HCT116 (cell line): ENCODE measurements at regions not wholly inside any gene's neighbourhood (a gene's known extent, or its start where the extent isn't known, plus 50 kb on each side); places are given as distances from the start of the nearest gene placed in this dataset.
A peak's percentile ranks its signal among the peaks of the same experiment; 100 is the strongest.

ENCODE experiments used
- ATAC-seq: fragments of 200-7000 bp; cut with Tn5 transposase; 2 replicates; pipeline ENCODE4 v1.9.1; 2020; ENCODE audit warnings: mild to moderate bottlenecking, moderate library complexity
- BruUV-seq: library from RNA; stranded (reverse); fragments of 400-500 nt; replicated peaks from 2 replicates; lab custom pipeline; 2021; lab: Mats Ljungman, UMichigan
- CTCF ChIA-PET: fragments of 300-600 bp; sonication (Branson Sonifier 250); formaldehyde crosslinking; loops from one replicate; lab custom pipeline; 2021; ENCODE audit warnings: antibody characterized with exemption; lab: Charles Lee
- POLR2A ChIA-PET: fragments of 300-600, 350-600 bp; sonication (Branson Sonifier 250); formaldehyde crosslinking; loops from one replicate; lab custom pipeline; 2021; ENCODE audit warnings: antibody characterized with exemption; lab: Charles Lee
- RAD21 ChIA-PET, 2 experiments: fragments of 300-600 bp; sonication (Branson Sonifier 250); formaldehyde crosslinking; loops; one replicate each; lab custom pipeline; 2023; ENCODE audit warnings: low total read pairs in 2 of 2; ENCODE audit not compliant: uncharacterized antibody in 2 of 2, unreplicated experiment in 2 of 2, low non-redundant PET in 1 of 2; lab: Charles Lee
- DNase-seq: peaks from one replicate; pipeline ENCODE4 v3.0.0-alpha.2; 2010; ENCODE audit warnings: low read depth, low spot score
- H2AFZ ChIP-seq: fragments of 200-600 bp; shearing (Covaris generic), sonication (generic); 2 replicates; pipeline ENCODE4 v1.6.1; 2017; ENCODE audit warnings: low read depth, mixed run types, mixed read lengths, antibody characterized with exemption, low read length; ENCODE audit not compliant: poor library complexity, severe bottlenecking
- H3K27ac ChIP-seq: 2 replicates; pipeline ENCODE4 v1.5.1; 2012; ENCODE audit warnings: low read depth, low read length
- H3K27me3 ChIP-seq: fragments of 200-600 bp; sonication (generic); 2 replicates; pipeline ENCODE4 v1.6.1; 2016; ENCODE audit warnings: mixed run types, low read length, mixed read lengths; ENCODE audit not compliant: insufficient read depth
- H3K36me3 ChIP-seq, 2 experiments: fragments of 200-500 bp in 1 of 2; fragments of 200-600 bp in 1 of 2; sonication (Bioruptor generic) in 1 of 2; sonication (generic) in 1 of 2; 2 replicates each; pipeline versions ENCODE4 v1.5.1 to v1.6.1; 2014 to 2016; ENCODE audit warnings: low read length in 2 of 2, inconsistent platforms in 1 of 2, mixed read lengths in 1 of 2, mixed run types in 1 of 2; ENCODE audit not compliant: insufficient read depth in 2 of 2, control insufficient read depth in 1 of 2
- H3K4me1 ChIP-seq, 2 experiments: fragments of 200-600 bp in 1 of 2; sonication (generic) in 1 of 2; 2 replicates each; pipeline versions ENCODE4 v1.5.1 to v1.6.1; 2012 to 2017; ENCODE audit warnings: low read length in 2 of 2, inconsistent platforms in 1 of 2, mild to moderate bottlenecking in 1 of 2, mixed read lengths in 1 of 2, mixed run types in 1 of 2, moderate library complexity in 1 of 2; ENCODE audit not compliant: insufficient read depth in 2 of 2, control insufficient read depth in 1 of 2
- H3K4me2 ChIP-seq: fragments of 200-600 bp; sonication (generic); 2 replicates; pipeline ENCODE4 v1.6.1; 2017; ENCODE audit warnings: mixed run types, low read length, mixed read lengths
- H3K4me3 ChIP-seq, 2 experiments: fragments of 200-600 bp in 1 of 2; sonication (generic) in 1 of 2; replicated peaks in 1 of 2; 2 replicates each; pipeline ENCODE4 v1.5.1; 2011 to 2016; ENCODE audit warnings: low read length in 2 of 2, control low read depth in 1 of 2, low read depth in 1 of 2, mild to moderate bottlenecking in 1 of 2, mixed read lengths in 1 of 2, mixed run types in 1 of 2
- H3K79me2 ChIP-seq: fragments of 200-600 bp; sonication (generic); 2 replicates; pipeline ENCODE4 v1.6.1; 2017; ENCODE audit warnings: mild to moderate bottlenecking, mixed run types, low read length, moderate library complexity, mixed read lengths; ENCODE audit not compliant: insufficient read depth
- H3K9ac ChIP-seq: fragments of 200-600 bp; sonication (generic); 2 replicates; pipeline ENCODE4 v1.6.1; 2016; ENCODE audit warnings: low read length, mixed read lengths
- H3K9me2 ChIP-seq: fragments of 200-600 bp; sonication (generic), shearing (Covaris generic); 2 replicates; pipeline ENCODE4 v1.6.1; 2017; ENCODE audit warnings: mixed run types, mild to moderate bottlenecking, moderate library complexity; ENCODE audit not compliant: insufficient read depth
- H3K9me3 ChIP-seq, 2 experiments: fragments of 200-500 bp in 1 of 2; fragments of 200-600 bp in 1 of 2; sonication (Bioruptor generic) in 1 of 2; sonication (generic) in 1 of 2; 2 replicates each; pipeline ENCODE4 v1.6.1; 2014 to 2017; ENCODE audit warnings: low read length in 2 of 2, mixed read lengths in 2 of 2, inconsistent platforms in 1 of 2, low read depth in 1 of 2, mild to moderate bottlenecking in 1 of 2, mixed run types in 1 of 2, moderate library complexity in 1 of 2; ENCODE audit not compliant: control insufficient read depth in 1 of 2, insufficient read depth in 1 of 2
- H4K20me1 ChIP-seq: fragments of 200-600 bp; sonication (generic), shearing (Covaris generic); 2 replicates; pipeline ENCODE4 v1.6.1; 2017; ENCODE audit warnings: mixed run types, mild to moderate bottlenecking, moderate library complexity; ENCODE audit not compliant: insufficient read depth
- CTCF ChIP-seq, 3 experiments: fragments of 200-600 bp in 1 of 3; sonication (generic) in 1 of 3; IDR thresholded peaks in 2 of 3; conservative IDR thresholded peaks in 1 of 3; 2 replicates each; pipeline ENCODE4 v1.5.1; 2012 to 2017; ENCODE audit warnings: low read depth in 2 of 3, low read length in 2 of 3, antibody characterized with exemption in 1 of 3, borderline replicate concordance in 1 of 3, control low read depth in 1 of 3, mild to moderate bottlenecking in 1 of 3, mixed read lengths in 1 of 3, mixed run types in 1 of 3, moderate library complexity in 1 of 3; ENCODE audit not compliant: insufficient read depth in 1 of 3
- EZH2 ChIP-seq: fragments of 200-600 bp; sonication (generic); IDR thresholded peaks from 2 replicates; pipeline ENCODE4 v1.6.1; 2017; ENCODE audit warnings: antibody characterized with exemption, mixed run types
- EZH2phosphoT487 ChIP-seq: fragments of 200-600 bp; IDR thresholded peaks from 2 replicates; pipeline ENCODE4 v1.6.1; 2018; ENCODE audit warnings: antibody characterized with exemption, borderline replicate concordance
- MAX ChIP-seq: IDR thresholded peaks from 2 replicates; pipeline ENCODE4 v1.6.1; 2012
- POLR2AphosphoS5 ChIP-seq: IDR thresholded peaks from 2 replicates; pipeline ENCODE4 v1.6.1; 2011; ENCODE audit warnings: mild to moderate bottlenecking, low read depth, low read length, moderate library complexity
- SP1 ChIP-seq: IDR thresholded peaks from 2 replicates; pipeline ENCODE4 v1.6.1; 2012; ENCODE audit warnings: low read depth
- TCF7L2 ChIP-seq: IDR thresholded peaks from 2 replicates; pipeline ENCODE4 v1.7.0; 2011; ENCODE audit warnings: borderline replicate concordance, inconsistent platforms; ENCODE audit not compliant: insufficient read depth, insufficient read length; ENCODE audit errors: extremely low read depth
- intact Hi-C: fragments of 100-400 bp; cut with micrococcal nuclease; formaldehyde crosslinking; loops from 2 replicates; pipeline ENCODE4 v1.10.0; 2022

- no peaks in the 10 kb centered on the region for H3K9me2 ChIP-seq
- intact Hi-C loops = no loop called here
- POLR2A ChIA-PET = no interaction called here
- H3K36me3 ChIP-seq = no peaks in the 10 kb centered on the region
- ATAC-seq = no peak
- no peak for DNase-seq
- BruUV-seq = no TSS peak
- no peaks in the 10 kb centered on the region for H4K20me1 ChIP-seq
- H3K4me1 ChIP-seq = no peaks in the 10 kb centered on the region
- CTCF ChIA-PET = no interaction called here
- no peak overlapping the region for H3K4me2 ChIP-seq
- no peak overlapping the region for H3K27ac ChIP-seq
- H2AFZ ChIP-seq = no peak overlapping the region
- no peaks in the 10 kb centered on the region for H3K27me3 ChIP-seq
- TF ChIP-seq POLR2AphosphoS5 = no peak
- TF ChIP-seq SP1 = no peak
- TF ChIP-seq TCF7L2 = no peak
- TF ChIP-seq CTCF (IDR thresholded peaks at IDR 0.05 in 2 of 3, conservative IDR thresholded peaks at IDR 0.05 in 1 of 3; ENCODE audit: borderline replicate concordance in 1 of 3, insufficient read depth in 1 of 3, low read depth in 2 of 3, low read length in 2 of 3) = 0 out of 6 replicates have a peak, but pooled peaks of 1 of the 3 experiments have one; percentile 6
- TF ChIP-seq EZH2phosphoT487 = no peak
- TF ChIP-seq EZH2 = no peak
- TF ChIP-seq MAX = no peak
- H3K9me3 ChIP-seq = peaks cover 4 to 21% of the 10 kb centered on the region in 2 experiments; a peak in 2 of 4 replicates
- no peak overlapping the region for H3K4me3 ChIP-seq
- RAD21 ChIA-PET = no interaction called here
- no peak overlapping the region for H3K9ac ChIP-seq
- H3K79me2 ChIP-seq = no peaks in the 10 kb centered on the region
Measured at GRCh38 chr20:61120595-61121515, 131.2 kb upstream of the CDH4 start.
